ENCODE measurements at regions not wholly inside any gene's neighbourhood (a gene's known extent, or its start where the extent isn't known, plus 50 kb on each side); places are given as distances from the start of the nearest gene placed in this dataset.

GRCh38 chr7:112877691-112878460 lies 87.7 kb upstream of the TMEM168 start:
- no peak for DNase-seq

- no peak for DNase-seq
Observed at GRCh38 chr7:112876877-112877276, 86.7 kb upstream of the TMEM168 start.

- DNase-seq, result no peak
Observed at GRCh38 chr7:112874909-112875308, 84.7 kb upstream of the TMEM168 start.

GRCh38 chr7:112873831-112874553 lies 83.8 kb upstream of the TMEM168 start:
- DNase-seq, result no peak

GRCh38 chr7:112869111-112869774 lies 79.0 kb upstream of the TMEM168 start:
- peak; percentile 37 for DNase-seq

GRCh38 chr7:112868609-112869008 lies 78.4 kb upstream of the TMEM168 start:
- no peak for DNase-seq

- no peak for DNase-seq
Observed at GRCh38 chr7:112866424-112866823, 76.2 kb upstream of the TMEM168 start.

GRCh38 chr7:112864380-112864779 lies 74.2 kb upstream of the TMEM168 start:
- no peak for DNase-seq

- DNase-seq, result no peak
Observed at GRCh38 chr7:112858838-112859237, 68.6 kb upstream of the TMEM168 start.

- no peak for DNase-seq
Observed at GRCh38 chr7:112855227-112855626, 65.0 kb upstream of the TMEM168 start.

- no peak for DNase-seq
Observed at GRCh38 chr7:112854169-112854568, 64.0 kb upstream of the TMEM168 start.

GRCh38 chr7:112853422-112853821 lies 63.2 kb upstream of the TMEM168 start:
- no peak for DNase-seq

GRCh38 chr7:112843151-112843550 lies 53.0 kb upstream of the TMEM168 start:
- no peak for DNase-seq
